H9 (cell line): ENCODE measurements at regions not wholly inside any gene's neighbourhood (a gene's known extent, or its start where the extent isn't known, plus 50 kb on each side); places are given as distances from the start of the nearest gene placed in this dataset.

ENCODE experiments used
- DNase-seq: peaks from one replicate; pipeline ENCODE4 v3.0.0-alpha.2; 2017
- H2AFZ ChIP-seq: one replicate; pipeline ENCODE4 v1.6.1; 2013; ENCODE audit warnings: mild to moderate bottlenecking, low read length, control low read depth, moderate library complexity
- H2AK5ac ChIP-seq: 2 replicates; pipeline ENCODE4 v1.6.1; 2013; ENCODE audit warnings: low read length, control low read depth, mixed read lengths; ENCODE audit not compliant: insufficient read length
- H2BK120ac ChIP-seq: one replicate; pipeline ENCODE4 v1.6.1; 2013; ENCODE audit warnings: low read depth, mild to moderate bottlenecking, low read length, control low read depth, inconsistent platforms; ENCODE audit not compliant: poor library complexity, severe bottlenecking
- H2BK12ac ChIP-seq: 2 replicates; pipeline ENCODE4 v1.6.1; 2013; ENCODE audit warnings: low read length, control low read depth, mixed read lengths, low read depth; ENCODE audit not compliant: insufficient read length
- H2BK15ac ChIP-seq: 2 replicates; pipeline ENCODE4 v1.6.1; 2013; ENCODE audit warnings: low read depth, low read length, control low read depth
- H2BK20ac ChIP-seq: one replicate; pipeline ENCODE4 v1.6.1; 2013; ENCODE audit warnings: low read depth, mild to moderate bottlenecking, low read length, control low read depth, inconsistent platforms; ENCODE audit not compliant: poor library complexity, severe bottlenecking
- H2BK5ac ChIP-seq: 2 replicates; pipeline ENCODE4 v1.6.1; 2013; ENCODE audit warnings: low read length, control low read depth, mixed read lengths; ENCODE audit not compliant: insufficient read length
- H3K14ac ChIP-seq: 2 replicates; pipeline ENCODE4 v1.6.1; 2013; ENCODE audit warnings: low read length, control low read depth; ENCODE audit not compliant: insufficient read depth
- H3K18ac ChIP-seq: 2 replicates; pipeline ENCODE4 v1.6.1; 2013; ENCODE audit warnings: low read depth, mild to moderate bottlenecking, mixed read lengths, low read length, control low read depth; ENCODE audit not compliant: insufficient read length
- H3K23ac ChIP-seq: 2 replicates; pipeline ENCODE4 v1.6.1; 2013; ENCODE audit warnings: low read length, control low read depth, mixed read lengths, low read depth; ENCODE audit not compliant: insufficient read length
- H3K23me2 ChIP-seq: 2 replicates; pipeline ENCODE4 v1.6.1; 2013; ENCODE audit warnings: low read depth, mild to moderate bottlenecking, mixed read lengths, low read length, control low read depth; ENCODE audit not compliant: insufficient read length, poor library complexity, severe bottlenecking
- H3K27ac ChIP-seq: 2 replicates; pipeline ENCODE4 v1.5.1; 2013; ENCODE audit warnings: low read length, control low read depth, mixed read lengths, low read depth; ENCODE audit not compliant: insufficient read length
- H3K27me3 ChIP-seq: 2 replicates; pipeline ENCODE4 v1.6.1; 2013; ENCODE audit warnings: low read length, control low read depth, inconsistent platforms; ENCODE audit not compliant: insufficient read depth
- H3K4ac ChIP-seq: 2 replicates; pipeline ENCODE4 v1.6.1; 2013; ENCODE audit warnings: low read depth, mild to moderate bottlenecking, control low read depth, inconsistent platforms, low read length, moderate library complexity
- H3K4me1 ChIP-seq: 2 replicates; pipeline ENCODE4 v1.6.1; 2013; ENCODE audit warnings: low read length, control low read depth, inconsistent platforms; ENCODE audit not compliant: insufficient read depth
- H3K4me2 ChIP-seq: 2 replicates; pipeline ENCODE4 v1.6.1; 2013; ENCODE audit warnings: low read length, control low read depth, mixed read lengths; ENCODE audit not compliant: insufficient read length, insufficient read depth
- H3K56ac ChIP-seq: 2 replicates; pipeline ENCODE4 v1.6.1; 2013; ENCODE audit warnings: low read depth, mild to moderate bottlenecking, mixed read lengths, low read length, control low read depth; ENCODE audit not compliant: insufficient read length
- H3K79me1 ChIP-seq: 2 replicates; pipeline ENCODE4 v1.6.1; 2013; ENCODE audit warnings: low read depth, mild to moderate bottlenecking, moderate library complexity, low read length, control low read depth, inconsistent platforms; ENCODE audit not compliant: insufficient read depth, poor library complexity, severe bottlenecking
- H3K79me2 ChIP-seq: 2 replicates; pipeline ENCODE4 v1.6.1; 2013; ENCODE audit warnings: low read length, control low read depth, inconsistent platforms; ENCODE audit not compliant: insufficient read depth
- H3K9ac ChIP-seq: 2 replicates; pipeline ENCODE4 v1.6.1; 2013; ENCODE audit warnings: low read length, control low read depth, mixed read lengths; ENCODE audit not compliant: insufficient read length; ENCODE audit errors: extremely low read depth
- H3K9me3 ChIP-seq: one replicate; pipeline ENCODE4 v1.6.1; 2013; ENCODE audit warnings: low read depth, low read length, inconsistent platforms; ENCODE audit not compliant: control insufficient read depth
- H3T11ph ChIP-seq: one replicate; pipeline ENCODE4 v1.6.1; 2013; ENCODE audit warnings: mild to moderate bottlenecking, low read length, control low read depth, inconsistent platforms
- H4K20me1 ChIP-seq: one replicate; pipeline ENCODE4 v1.6.1; 2013; ENCODE audit not compliant: control insufficient read depth, insufficient read length, insufficient read depth
- H4K5ac ChIP-seq: 2 replicates; pipeline ENCODE4 v1.6.1; 2013; ENCODE audit warnings: low read depth, mild to moderate bottlenecking, mixed read lengths, low read length, control low read depth; ENCODE audit not compliant: insufficient read length
- H4K8ac ChIP-seq: replicated peaks from 2 replicates; pipeline ENCODE4 v1.6.1; 2013; ENCODE audit warnings: low read length, control low read depth, mixed read lengths, low read depth; ENCODE audit not compliant: insufficient read length
- H4K91ac ChIP-seq: 2 replicates; pipeline ENCODE4 v1.6.1; 2013; ENCODE audit warnings: low read depth, mild to moderate bottlenecking, moderate library complexity, mixed read lengths, low read length, control low read depth; ENCODE audit not compliant: insufficient read length
- H3K27ac Mint-ChIP-seq, 3 experiments: 2 replicates in 2 of 3; 3 replicates in 1 of 3; pipeline ENCODE4 v1.8.0; 2020 to 2021; ENCODE audit warnings: mixed read lengths in 3 of 3, mild to moderate bottlenecking in 1 of 3, moderate library complexity in 1 of 3
- H3K27me3 Mint-ChIP-seq: 2 replicates; pipeline ENCODE4 v1.8.0; 2021; ENCODE audit warnings: low read depth, mild to moderate bottlenecking, moderate library complexity, mixed read lengths
- H3K36me3 Mint-ChIP-seq, 3 experiments: 2 replicates in 2 of 3; 3 replicates in 1 of 3; pipeline ENCODE4 v1.8.0; 2020 to 2021; ENCODE audit warnings: low read depth in 3 of 3, mixed read lengths in 3 of 3; ENCODE audit not compliant: insufficient read depth in 1 of 3
- H3K4me1 Mint-ChIP-seq, 2 experiments: 2 replicates each; pipeline ENCODE4 v1.8.0; 2020; ENCODE audit warnings: mixed read lengths in 2 of 2
- H3K4me3 Mint-ChIP-seq, 2 experiments: 2 replicates in 1 of 2; 3 replicates in 1 of 2; pipeline ENCODE4 v1.8.0; 2020 to 2021; ENCODE audit warnings: mild to moderate bottlenecking in 2 of 2, mixed read lengths in 2 of 2, moderate library complexity in 1 of 2
- H3K9me3 Mint-ChIP-seq, 2 experiments: 2 replicates in 1 of 2; 3 replicates in 1 of 2; pipeline ENCODE4 v1.8.0; 2020; ENCODE audit warnings: mild to moderate bottlenecking in 2 of 2, mixed read lengths in 2 of 2, moderate library complexity in 1 of 2
- WGBS: extraction: QIAGEN DNeasy Blood & Tissue Kit; methylation state at CpG from one replicate; pipeline ENCODE4 v1.1.7; 2013; ENCODE audit warnings: missing lambda C conversion rate, low lambda C conversion rate, mixed read lengths; ENCODE audit not compliant: insufficient read length; ENCODE audit errors: extremely low coverage; 5-methylcytosine and 5-hydroxymethylcytosine counted together
- TF ChIP-seq, protein P1 (sequence below): fragments of 200-600 bp; sonication (generic); conservative IDR thresholded peaks from 3 replicates; pipeline ENCODE4 v1.8.0; 2021; ENCODE audit warnings: antibody characterized with exemption, mild to moderate bottlenecking

DNA sequence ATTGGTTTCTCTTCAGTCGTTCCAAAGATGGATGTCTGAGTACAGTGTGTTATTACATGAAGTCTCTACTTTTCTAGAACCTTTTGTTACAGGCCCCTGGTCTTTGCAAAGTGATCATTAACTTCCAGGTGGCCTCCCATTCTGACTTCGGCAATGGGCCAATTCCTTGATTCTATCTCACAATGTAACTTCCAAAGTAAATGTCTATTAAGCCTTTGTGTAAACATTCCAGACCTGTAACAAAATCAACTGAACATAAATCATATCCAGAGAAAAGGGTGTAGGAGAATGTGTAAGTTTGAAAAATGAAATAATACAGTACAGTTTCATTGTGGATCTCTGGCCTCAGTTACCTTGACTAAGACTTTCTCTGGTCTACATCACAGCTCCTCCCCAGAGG lies 187.8 kb upstream of the JAG1 start:
- Histone ChIP-seq H2BK120ac (no peak overlapping the region), H4K20me1 (no peaks in the 10 kb centered on the region), H3K79me1 (no peaks in the 10 kb centered on the region), H4K5ac (no peak overlapping the region), H3K23ac (no peak overlapping the region), H3K18ac (no peak overlapping the region), H3K9ac (no peak overlapping the region), H3K4me2 (no peak overlapping the region), H3K4ac (no peak overlapping the region), H3K27ac (no peak overlapping the region), H3K27me3 (no peaks in the 10 kb centered on the region), H3K14ac (no peak overlapping the region), H4K91ac (no peak overlapping the region), H3K4me1 (no peaks in the 10 kb centered on the region), H3K79me2 (no peaks in the 10 kb centered on the region), H2BK5ac (no peak overlapping the region), H3K9me3 (no peaks in the 10 kb centered on the region), H2AFZ (no peak overlapping the region), H2BK20ac (no peak overlapping the region), H3K56ac (no peak overlapping the region), H2BK12ac (no peak overlapping the region), H2BK15ac (no peak overlapping the region), H3K23me2 (no peaks in the 10 kb centered on the region), H4K8ac (no peak overlapping the region), H2AK5ac (no peak overlapping the region), H3T11ph (no peak overlapping the region)
- WGBS, result no CpG with 5 or more reads among the region's 2 CpGs
- no peak overlapping the region for H3K4me3 Mint-ChIP-seq
- H3K27me3 Mint-ChIP-seq, result no peaks in the 10 kb centered on the region; the same call in 1 of the 2 replicates
- no peaks in the 10 kb centered on the region; a peak in 1 of 5 replicates for H3K9me3 Mint-ChIP-seq
- H3K27ac Mint-ChIP-seq, result no peak overlapping the region
- TF ChIP-seq, protein P1, sequence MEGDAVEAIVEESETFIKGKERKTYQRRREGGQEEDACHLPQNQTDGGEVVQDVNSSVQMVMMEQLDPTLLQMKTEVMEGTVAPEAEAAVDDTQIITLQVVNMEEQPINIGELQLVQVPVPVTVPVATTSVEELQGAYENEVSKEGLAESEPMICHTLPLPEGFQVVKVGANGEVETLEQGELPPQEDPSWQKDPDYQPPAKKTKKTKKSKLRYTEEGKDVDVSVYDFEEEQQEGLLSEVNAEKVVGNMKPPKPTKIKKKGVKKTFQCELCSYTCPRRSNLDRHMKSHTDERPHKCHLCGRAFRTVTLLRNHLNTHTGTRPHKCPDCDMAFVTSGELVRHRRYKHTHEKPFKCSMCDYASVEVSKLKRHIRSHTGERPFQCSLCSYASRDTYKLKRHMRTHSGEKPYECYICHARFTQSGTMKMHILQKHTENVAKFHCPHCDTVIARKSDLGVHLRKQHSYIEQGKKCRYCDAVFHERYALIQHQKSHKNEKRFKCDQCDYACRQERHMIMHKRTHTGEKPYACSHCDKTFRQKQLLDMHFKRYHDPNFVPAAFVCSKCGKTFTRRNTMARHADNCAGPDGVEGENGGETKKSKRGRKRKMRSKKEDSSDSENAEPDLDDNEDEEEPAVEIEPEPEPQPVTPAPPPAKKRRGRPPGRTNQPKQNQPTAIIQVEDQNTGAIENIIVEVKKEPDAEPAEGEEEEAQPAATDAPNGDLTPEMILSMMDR, result no peak
- H3K4me1 Mint-ChIP-seq, result peaks cover 4% of the 10 kb centered on the region in 2 experiments
- no peaks in the 10 kb centered on the region for H3K36me3 Mint-ChIP-seq
- DNase-seq, result no peak
